Mesodermal cell (in vitro differentiated cells): ENCODE measurements at regions not wholly inside any gene's neighbourhood (a gene's known extent, or its start where the extent isn't known, plus 50 kb on each side); places are given as distances from the start of the nearest gene placed in this dataset.
A peak's percentile ranks its signal among the peaks of the same experiment; 100 is the strongest.

Source experiments
- H3K27ac ChIP-seq: 2 replicates; pipeline ENCODE4 v1.7.0; 2013; ENCODE audit warnings: mild to moderate bottlenecking, low read depth, low read length, moderate library complexity; ENCODE audit not compliant: severe bottlenecking
- H3K36me3 ChIP-seq: 2 replicates; pipeline ENCODE4 v1.7.1; 2013; ENCODE audit warnings: mild to moderate bottlenecking, low read length, moderate library complexity; ENCODE audit not compliant: control insufficient read depth, insufficient read depth
- H3K4me1 ChIP-seq: one replicate; pipeline ENCODE4 v1.7.1; 2013; ENCODE audit warnings: mild to moderate bottlenecking, low read length; ENCODE audit not compliant: insufficient read depth, control insufficient read depth, poor library complexity, severe bottlenecking
- H3K4me3 ChIP-seq: 2 replicates; pipeline ENCODE4 v1.7.0; 2013; ENCODE audit warnings: low read length, control low read depth, mild to moderate bottlenecking; ENCODE audit not compliant: insufficient read depth, poor library complexity, severe bottlenecking; ENCODE audit errors: extremely low read depth
- H3K9me3 ChIP-seq: 2 replicates; pipeline ENCODE4 v1.7.1; 2013; ENCODE audit warnings: mild to moderate bottlenecking, low read length, moderate library complexity; ENCODE audit not compliant: control insufficient read depth
- WGBS, 2 experiments: methylation state at CpG; one replicate each; pipeline ENCODE4 v1.1.5; 2013; ENCODE audit warnings: missing lambda C conversion rate in 2 of 2; ENCODE audit not compliant: insufficient coverage in 2 of 2; 5-methylcytosine and 5-hydroxymethylcytosine counted together

- no peaks in the 10 kb centered on the region for H3K9me3 ChIP-seq
- H3K4me1 ChIP-seq: no peaks in the 10 kb centered on the region
- no peak overlapping the region for H3K27ac ChIP-seq
- H3K4me3 ChIP-seq: no peak overlapping the region
- no CpG with 5 or more reads among the region's 2 CpGs for WGBS, 2 experiments
- no peaks in the 10 kb centered on the region for H3K36me3 ChIP-seq
These were observed 433.8 kb upstream of the NRSN1 start for GRCh38 chr6:23692184-23692583.

DNA sequence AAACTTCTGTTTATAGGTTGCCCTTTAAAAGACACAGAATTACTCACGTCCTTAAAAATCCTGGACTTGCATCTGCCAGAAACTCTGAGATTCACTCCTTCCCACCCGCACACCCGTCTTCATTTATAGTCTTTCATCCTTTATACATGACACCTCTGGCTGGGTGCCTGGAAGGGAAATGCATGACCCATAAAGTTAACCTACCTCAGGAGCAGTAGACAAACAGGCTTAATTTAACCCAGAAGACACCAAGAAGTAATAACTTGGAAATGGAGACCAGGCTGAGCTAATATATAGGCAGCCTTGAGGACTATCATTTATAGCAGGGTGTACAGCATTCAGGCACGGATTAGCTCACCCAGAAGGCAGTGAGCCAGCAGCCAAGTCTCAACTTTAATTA lies 429.0 kb upstream of the NRSN1 start:
- WGBS, 2 experiments: 79 to 93% methylated on average over 2 to 4 of the region's 4 CpGs

GRCh38 chr6:23704479-23705052 lies 421.4 kb upstream of the NRSN1 start:
- Histone ChIP-seq H3K27ac (no peak overlapping the region), H3K4me3 (no peak overlapping the region), H3K4me1 (no peaks in the 10 kb centered on the region), H3K36me3 (no peaks in the 10 kb centered on the region), H3K9me3 (no peaks in the 10 kb centered on the region)
- no CpG with 5 or more reads among the region's 2 CpGs for WGBS, 2 experiments

More for the DNA sequence above, 429.0 kb upstream of the NRSN1 start:
- H3K4me3 ChIP-seq: no peak overlapping the region
- H3K36me3 ChIP-seq: no peaks in the 10 kb centered on the region
- no peaks in the 10 kb centered on the region for H3K4me1 ChIP-seq
- H3K27ac ChIP-seq: no peak overlapping the region
- H3K9me3 ChIP-seq: no peaks in the 10 kb centered on the region

DNA sequence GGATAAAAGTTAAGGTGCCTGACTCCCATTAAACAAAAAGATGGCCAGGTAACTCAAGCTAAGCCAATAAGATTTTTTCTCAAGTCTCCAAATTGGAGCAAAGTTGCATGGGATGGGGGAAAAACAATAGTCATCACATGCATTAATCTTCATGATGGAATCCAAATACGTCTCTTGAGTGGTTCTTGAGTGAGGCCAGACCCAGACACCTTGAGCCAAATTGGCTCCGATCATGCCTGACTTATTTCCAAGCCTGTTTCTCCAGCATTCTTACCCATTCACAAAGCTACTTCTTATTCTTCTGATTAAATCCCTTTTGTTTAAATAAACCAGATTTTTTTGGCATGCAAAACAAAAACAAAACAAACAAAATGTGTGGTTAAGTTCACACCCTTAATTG lies 420.3 kb upstream of the NRSN1 start:
- 86 to 100% methylated on average over 2 of the region's 2 CpGs for WGBS, 2 experiments
- Histone ChIP-seq H3K9me3 (no peaks in the 10 kb centered on the region), H3K4me1 (no peaks in the 10 kb centered on the region), H3K27ac (no peak overlapping the region), H3K4me3 (no peak overlapping the region), H3K36me3 (no peaks in the 10 kb centered on the region)

DNA sequence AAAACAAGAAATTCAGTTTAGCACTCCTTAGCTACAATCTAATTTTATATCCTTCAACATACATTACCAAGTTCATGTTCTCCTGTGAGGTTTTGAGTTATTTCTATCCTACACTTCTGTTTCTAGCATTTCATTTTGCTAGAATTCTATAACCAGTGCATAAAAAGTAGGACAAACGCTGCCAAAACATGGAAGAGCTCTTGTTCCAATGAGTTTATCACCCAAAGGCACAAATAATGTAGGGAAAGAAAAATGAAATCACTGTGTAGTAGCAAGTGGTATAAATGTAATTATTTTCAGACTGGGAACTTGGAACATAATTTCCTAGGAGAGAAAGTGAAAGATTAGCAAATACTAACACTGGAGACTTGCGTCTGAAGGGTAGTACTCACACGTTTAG lies 413.3 kb upstream of the NRSN1 start:
- no peaks in the 10 kb centered on the region for H3K4me1 ChIP-seq
- WGBS, 2 experiments: 95 to 100% methylated on average over 2 of the region's 3 CpGs
- no peak overlapping the region for H3K4me3 ChIP-seq
- no peaks in the 10 kb centered on the region for H3K9me3 ChIP-seq
- no peaks in the 10 kb centered on the region for H3K36me3 ChIP-seq
- H3K27ac ChIP-seq: no peak overlapping the region

DNA sequence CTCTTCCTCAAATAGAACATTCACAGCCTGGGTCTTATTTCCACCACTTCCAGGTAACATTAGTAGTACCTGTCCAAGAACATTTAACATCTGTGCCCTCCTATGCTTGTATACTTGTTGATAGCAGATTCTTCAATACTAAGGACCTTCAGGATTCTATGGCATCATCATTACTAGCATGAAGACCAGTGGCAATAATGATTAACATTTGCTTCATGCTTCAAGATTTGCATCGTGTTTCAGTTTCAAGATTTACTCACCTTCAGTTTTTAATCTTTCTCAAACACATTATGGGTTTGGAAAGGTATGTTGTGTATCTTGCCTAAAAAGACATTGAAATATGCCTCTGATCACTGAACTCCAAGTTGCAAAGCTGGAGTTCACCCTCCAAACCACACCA lies 412.8 kb upstream of the NRSN1 start:
- WGBS, 2 experiments: no CpG with 5 or more reads among the region's 1 CpG
- Histone ChIP-seq H3K27ac (no peak overlapping the region), H3K4me1 (no peaks in the 10 kb centered on the region), H3K4me3 (no peak overlapping the region), H3K36me3 (no peaks in the 10 kb centered on the region), H3K9me3 (no peaks in the 10 kb centered on the region)

DNA sequence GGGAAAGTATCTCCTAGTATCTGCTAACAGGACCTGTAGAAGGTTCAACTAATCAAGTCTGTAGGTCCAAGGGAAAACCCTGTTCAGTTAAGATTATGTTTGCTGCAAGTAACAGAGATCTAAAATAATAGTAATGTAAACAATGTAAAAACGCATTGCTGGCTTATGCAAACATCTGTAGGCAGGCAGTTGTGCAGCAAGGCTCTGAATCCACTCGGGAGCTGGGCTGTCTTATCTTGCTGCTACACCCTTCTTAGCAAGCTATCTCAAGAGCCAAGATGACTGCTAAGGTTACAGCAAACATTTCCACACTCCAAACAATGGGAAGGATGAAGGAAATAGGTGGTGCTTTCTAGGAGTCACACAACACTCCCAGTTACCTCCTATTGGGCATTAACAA lies 397.3 kb upstream of the NRSN1 start:
- H3K27ac ChIP-seq: peak overlapping the region; percentile 46
- H3K4me3 ChIP-seq: no peak overlapping the region
- no peaks in the 10 kb centered on the region for H3K36me3 ChIP-seq
- H3K9me3 ChIP-seq: no peaks in the 10 kb centered on the region
- whole genome bisulfite sequencing, 2 experiments: 67% methylated on average over 1 of the region's 2 CpGs; no CpG with 5 or more reads in 1 of the 2 experiments
- no peaks in the 10 kb centered on the region for H3K4me1 ChIP-seq

GRCh38 chr6:23731609-23732008 lies 394.4 kb upstream of the NRSN1 start:
- WGBS, 2 experiments: no CpG with 5 or more reads among the region's 4 CpGs
- no peaks in the 10 kb centered on the region for H3K4me1 ChIP-seq
- no peaks in the 10 kb centered on the region for H3K9me3 ChIP-seq
- H3K36me3 ChIP-seq: no peaks in the 10 kb centered on the region
- H3K4me3 ChIP-seq: no peak overlapping the region
- H3K27ac ChIP-seq: no peak overlapping the region

DNA sequence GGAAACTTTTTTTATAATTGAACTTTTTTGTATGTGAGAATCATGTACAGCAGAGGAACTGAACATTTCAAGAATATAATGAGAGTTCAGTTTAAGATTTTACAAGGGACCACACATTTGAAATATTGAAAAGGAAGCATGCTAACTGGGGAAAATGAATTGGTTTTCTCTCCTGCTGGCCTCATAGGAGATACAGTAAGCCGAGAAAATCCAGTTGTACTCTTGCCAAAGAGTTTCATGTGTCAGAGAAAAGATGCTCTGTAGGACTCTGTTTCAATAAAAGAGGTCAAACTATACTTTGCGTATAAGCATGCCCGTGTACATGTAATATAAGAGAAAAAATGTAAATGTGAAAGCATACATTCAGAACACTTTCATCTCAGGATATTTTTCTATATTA lies 393.5 kb upstream of the NRSN1 start:
- Histone ChIP-seq H3K4me3 (no peak overlapping the region), H3K27ac (no peak overlapping the region), H3K4me1 (no peaks in the 10 kb centered on the region), H3K36me3 (no peaks in the 10 kb centered on the region), H3K9me3 (no peaks in the 10 kb centered on the region)
- WGBS, 2 experiments: 78 to 83% methylated on average over 1 of the region's 3 CpGs

DNA sequence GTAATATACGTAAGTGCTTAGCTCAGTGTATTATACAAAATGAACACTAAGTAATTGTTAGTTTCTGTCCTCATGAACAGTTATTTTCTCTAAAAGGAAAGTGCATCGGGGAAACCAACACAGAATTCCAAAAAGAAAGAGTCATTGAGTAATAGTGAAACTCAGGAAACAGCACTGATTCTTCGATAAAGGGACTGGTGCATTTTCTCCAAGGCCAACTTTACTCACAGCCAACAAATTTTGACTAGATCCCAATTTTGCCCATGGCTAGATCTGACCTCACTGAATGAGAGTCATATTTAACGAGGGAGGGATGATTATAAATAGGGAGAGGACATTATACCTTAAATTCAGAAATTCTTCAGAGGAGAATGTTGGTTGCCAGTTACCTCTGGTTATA lies 390.9 kb upstream of the NRSN1 start:
- Histone ChIP-seq H3K4me3 (no peak overlapping the region), H3K9me3 (no peaks in the 10 kb centered on the region), H3K4me1 (no peaks in the 10 kb centered on the region), H3K27ac (no peak overlapping the region), H3K36me3 (no peaks in the 10 kb centered on the region)
- WGBS, 2 experiments: 100% methylated on average over 1 of the region's 4 CpGs; no CpG with 5 or more reads in 1 of the 2 experiments

DNA sequence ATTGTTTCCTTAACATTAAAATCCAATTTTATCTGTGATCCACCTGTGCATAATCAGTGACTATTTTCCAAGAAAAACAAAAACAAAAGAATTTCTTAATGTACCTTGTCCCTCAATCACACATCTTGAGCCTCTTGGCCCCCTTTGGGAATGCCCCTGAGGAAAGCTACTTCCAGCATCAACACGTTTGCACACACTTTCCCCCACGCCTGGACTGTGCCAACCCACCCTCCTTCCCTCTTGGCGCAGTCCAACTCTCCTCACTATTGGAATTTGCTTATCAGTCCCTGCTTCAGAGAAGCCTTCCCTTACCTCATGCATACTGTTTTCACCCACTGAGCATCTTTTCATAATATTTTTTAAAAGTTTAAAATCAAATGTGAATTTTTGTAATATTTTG lies 389.4 kb upstream of the NRSN1 start:
- no peak overlapping the region for H3K27ac ChIP-seq
- H3K9me3 ChIP-seq: no peaks in the 10 kb centered on the region
- no peak overlapping the region for H3K4me3 ChIP-seq
- no peaks in the 10 kb centered on the region for H3K4me1 ChIP-seq
- 60 to 79% methylated on average over 1 to 3 of the region's 3 CpGs for WGBS, 2 experiments
- H3K36me3 ChIP-seq: no peaks in the 10 kb centered on the region
